Thoracic aorta (tissue), 2 donors: ENCODE measurements at regions not wholly inside any gene's neighbourhood (a gene's known extent, or its start where the extent isn't known, plus 50 kb on each side); places are given as distances from the start of the nearest gene placed in this dataset.

Experiments
- ATAC-seq: fragments of 150-250 bp; one replicate; pipeline ENCODE4 v1.8.0; 2017; ENCODE audit warnings: low read depth; ENCODE audit not compliant: insufficient number of reproducible peaks, low FRiP score
- DNase-seq: peaks from one replicate; pipeline ENCODE4 v3.0.0-alpha.2; 2020; ENCODE audit warnings: low spot score
- H3K27ac ChIP-seq, 2 donors: fragments of 200-600 bp; sonication (generic); 1 replicate in 1 of 2; 2 replicates in 1 of 2; pipeline ENCODE4 v1.5.1; 2016; ENCODE audit warnings: mild to moderate bottlenecking in 2 of 2, moderate library complexity in 2 of 2
- H3K27me3 ChIP-seq: fragments of 200-600 bp; sonication (generic); replicated peaks from 2 replicates; pipeline ENCODE4 v1.6.0; 2016; ENCODE audit warnings: mild to moderate bottlenecking; ENCODE audit not compliant: insufficient read depth
- H3K36me3 ChIP-seq: fragments of 200-600 bp; sonication (generic); one replicate; pipeline ENCODE4 v1.5.1; 2016
- H3K4me1 ChIP-seq, 2 donors: fragments of 200-600 bp; sonication (generic); 1 replicate in 1 of 2; 2 replicates in 1 of 2; pipeline versions ENCODE4 v1.5.1 to v1.6.0; 2016; ENCODE audit warnings: low read depth in 2 of 2, mild to moderate bottlenecking in 1 of 2; ENCODE audit not compliant: control insufficient read depth in 1 of 2
- H3K4me3 ChIP-seq: fragments of 200-600 bp; sonication (generic); 2 replicates; pipeline ENCODE4 v1.5.1; 2016; ENCODE audit warnings: mild to moderate bottlenecking
- H3K9me3 ChIP-seq: fragments of 200-600 bp; sonication (generic); 2 replicates; pipeline ENCODE4 v1.5.1; 2016
- TF ChIP-seq, protein P1 (sequence below): fragments of 200-600 bp; sonication (generic); IDR thresholded peaks from one replicate; pipeline ENCODE4 v1.5.1; 2019; ENCODE audit warnings: antibody characterized with exemption

DNA sequence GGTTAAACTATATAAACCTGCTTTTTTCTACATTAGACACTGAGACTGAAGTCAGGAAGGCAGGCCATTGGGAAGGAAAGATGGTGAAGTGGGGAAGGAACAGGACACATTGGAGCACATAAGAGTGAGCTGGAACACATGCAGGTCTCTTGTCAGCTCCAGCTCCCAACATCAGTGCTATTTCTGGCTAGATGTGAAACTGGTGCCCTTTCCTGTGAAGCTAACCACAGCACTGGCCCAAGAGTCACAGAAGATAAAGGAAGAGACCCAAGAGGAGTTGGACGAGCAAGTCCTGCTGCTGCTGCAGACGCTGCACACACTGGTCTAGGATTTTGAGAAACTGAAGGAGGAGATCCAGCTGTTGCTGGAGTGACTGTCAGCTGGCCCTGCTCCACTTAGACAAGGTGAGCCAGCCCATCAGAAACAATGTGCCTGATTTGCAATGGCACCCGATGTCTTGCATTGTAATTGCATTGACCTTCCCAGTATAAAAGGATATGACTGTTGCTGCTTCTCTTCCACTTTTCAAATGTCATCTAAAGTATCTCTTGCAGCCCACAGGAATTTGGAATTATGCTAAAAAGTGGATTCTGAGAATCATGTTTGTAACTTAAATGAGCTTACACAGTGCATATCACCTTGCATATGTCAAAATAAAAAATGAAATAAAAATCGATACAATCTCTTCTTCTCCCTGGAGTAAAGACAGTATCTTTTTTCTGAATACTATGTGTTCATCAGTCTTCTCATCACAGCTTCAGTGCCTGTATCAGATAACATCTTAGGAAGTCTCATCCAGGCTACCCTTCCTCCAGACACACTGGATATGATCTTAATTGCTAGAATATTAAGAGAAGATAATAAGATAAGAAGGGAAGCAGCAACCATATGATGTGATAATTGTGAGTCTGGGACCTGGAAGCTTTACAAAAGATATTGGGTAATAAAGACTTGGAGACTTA is 230.7 kb upstream of the SPRY2 start:
- no peak overlapping the region for H3K4me3 ChIP-seq
- ATAC-seq (no peak), DNase-seq (no peak)
- H3K9me3 ChIP-seq, result no peaks in the 10 kb centered on the region
- no peak overlapping the region for H3K27ac ChIP-seq
- no peaks in the 10 kb centered on the region for H3K4me1 ChIP-seq
- H3K36me3 ChIP-seq, result no peaks in the 10 kb centered on the region
- H3K27me3 ChIP-seq, result no peaks in the 10 kb centered on the region
- TF ChIP-seq, protein P1, sequence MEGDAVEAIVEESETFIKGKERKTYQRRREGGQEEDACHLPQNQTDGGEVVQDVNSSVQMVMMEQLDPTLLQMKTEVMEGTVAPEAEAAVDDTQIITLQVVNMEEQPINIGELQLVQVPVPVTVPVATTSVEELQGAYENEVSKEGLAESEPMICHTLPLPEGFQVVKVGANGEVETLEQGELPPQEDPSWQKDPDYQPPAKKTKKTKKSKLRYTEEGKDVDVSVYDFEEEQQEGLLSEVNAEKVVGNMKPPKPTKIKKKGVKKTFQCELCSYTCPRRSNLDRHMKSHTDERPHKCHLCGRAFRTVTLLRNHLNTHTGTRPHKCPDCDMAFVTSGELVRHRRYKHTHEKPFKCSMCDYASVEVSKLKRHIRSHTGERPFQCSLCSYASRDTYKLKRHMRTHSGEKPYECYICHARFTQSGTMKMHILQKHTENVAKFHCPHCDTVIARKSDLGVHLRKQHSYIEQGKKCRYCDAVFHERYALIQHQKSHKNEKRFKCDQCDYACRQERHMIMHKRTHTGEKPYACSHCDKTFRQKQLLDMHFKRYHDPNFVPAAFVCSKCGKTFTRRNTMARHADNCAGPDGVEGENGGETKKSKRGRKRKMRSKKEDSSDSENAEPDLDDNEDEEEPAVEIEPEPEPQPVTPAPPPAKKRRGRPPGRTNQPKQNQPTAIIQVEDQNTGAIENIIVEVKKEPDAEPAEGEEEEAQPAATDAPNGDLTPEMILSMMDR, result no peak

DNA sequence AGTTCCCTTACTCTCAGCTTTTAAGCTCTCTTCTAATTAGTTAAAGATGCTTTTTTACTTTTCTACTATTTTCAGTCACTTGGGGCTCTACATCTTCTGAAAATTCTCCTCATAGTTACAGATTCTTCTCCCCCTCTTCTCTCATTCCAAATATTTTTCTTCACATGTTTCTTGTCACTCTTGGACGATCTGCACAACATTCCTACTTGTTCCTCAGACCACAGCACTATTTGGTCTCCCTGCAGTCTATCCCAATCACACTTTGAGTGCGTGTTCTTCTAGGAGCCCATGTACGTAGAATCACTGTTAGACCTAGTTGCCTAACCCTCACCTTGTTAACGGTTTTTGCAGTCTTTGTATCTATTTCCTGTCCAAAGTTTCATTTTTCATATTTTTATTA is 222.5 kb upstream of the SPRY2 start:
- TF ChIP-seq, protein P1, result no peak
- no peak for ATAC-seq
- no peaks in the 10 kb centered on the region for H3K36me3 ChIP-seq

DNA sequence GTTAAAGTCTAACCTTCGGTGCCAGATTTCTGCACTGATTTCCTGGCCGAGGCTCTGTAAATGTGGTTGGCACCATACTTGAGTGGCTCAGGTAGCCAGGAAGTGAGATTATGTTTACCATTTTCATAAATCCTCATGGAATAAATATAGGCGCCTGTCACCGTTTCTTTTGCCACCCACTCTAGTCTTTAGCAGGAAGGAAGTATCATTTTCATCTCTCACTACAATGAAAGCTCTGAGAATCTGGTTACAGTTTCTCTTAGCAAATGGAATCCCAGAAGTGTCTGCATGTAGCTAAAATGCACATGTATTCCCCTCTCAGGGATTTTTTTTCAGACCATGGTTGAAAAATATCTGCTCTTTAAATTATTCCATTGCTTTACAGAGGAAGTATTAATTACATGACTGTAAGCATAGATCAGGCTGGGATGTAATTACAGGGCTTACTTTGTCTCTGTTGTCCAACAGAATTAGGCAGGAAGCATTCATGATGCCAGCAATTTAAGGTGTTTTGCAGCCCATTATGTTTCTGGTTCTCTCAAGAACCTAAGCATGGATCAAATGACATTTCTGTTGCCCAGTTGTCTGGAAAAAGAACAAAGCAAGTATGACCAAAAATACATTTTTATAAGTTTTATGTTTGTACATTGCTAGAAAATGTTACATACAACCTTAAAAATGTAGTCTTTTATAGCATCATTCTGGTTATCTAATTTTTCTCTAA is 221.7 kb upstream of the SPRY2 start:
- DNase-seq (no peak), ATAC-seq (no peak)
- no peaks in the 10 kb centered on the region for H3K9me3 ChIP-seq
- H3K4me1 ChIP-seq, result peaks cover 0 to 3% of the 10 kb centered on the region in 2 donors
- no peak overlapping the region for H3K27ac ChIP-seq
- no peaks in the 10 kb centered on the region for H3K36me3 ChIP-seq
- no peak overlapping the region for H3K4me3 ChIP-seq
- no peaks in the 10 kb centered on the region for H3K27me3 ChIP-seq
- TF ChIP-seq, protein P1, result no peak

More for the DNA sequence above, 222.5 kb upstream of the SPRY2 start:
- no peak overlapping the region for H3K27ac ChIP-seq
- H3K9me3 ChIP-seq, result no peaks in the 10 kb centered on the region
- H3K4me3 ChIP-seq, result no peak overlapping the region
- no peaks in the 10 kb centered on the region for H3K27me3 ChIP-seq
- DNase-seq, result no peak
- peaks cover 0 to 3% of the 10 kb centered on the region in 2 donors for H3K4me1 ChIP-seq

DNA sequence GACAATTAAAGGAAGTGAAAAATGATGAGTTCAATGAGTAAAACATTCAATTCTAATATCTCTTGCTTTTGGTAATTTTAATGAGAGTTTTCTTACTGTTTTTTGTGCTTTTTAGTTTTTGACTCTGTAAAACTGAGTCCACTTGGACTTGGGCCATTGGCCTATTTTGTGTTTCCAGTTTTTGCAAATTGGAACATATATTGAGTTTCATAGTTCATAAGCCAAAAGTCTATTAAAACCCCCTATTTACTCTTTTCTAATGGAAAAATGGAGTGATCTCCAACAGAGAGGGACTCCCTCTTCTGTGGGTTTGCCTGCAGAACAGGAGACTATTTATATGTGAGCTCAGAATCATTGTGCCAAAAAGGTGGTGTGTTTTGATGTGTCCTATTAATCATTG is 219.7 kb upstream of the SPRY2 start:
- H3K27me3 ChIP-seq, result no peaks in the 10 kb centered on the region
- TF ChIP-seq, protein P1, result no peak
- H3K36me3 ChIP-seq, result no peaks in the 10 kb centered on the region
- no peak for ATAC-seq
- no peak overlapping the region for H3K4me3 ChIP-seq
- H3K4me1 ChIP-seq, result peaks cover 0 to 3% of the 10 kb centered on the region in 2 donors
- no peak for DNase-seq
- no peak overlapping the region for H3K27ac ChIP-seq
- no peaks in the 10 kb centered on the region for H3K9me3 ChIP-seq

DNA sequence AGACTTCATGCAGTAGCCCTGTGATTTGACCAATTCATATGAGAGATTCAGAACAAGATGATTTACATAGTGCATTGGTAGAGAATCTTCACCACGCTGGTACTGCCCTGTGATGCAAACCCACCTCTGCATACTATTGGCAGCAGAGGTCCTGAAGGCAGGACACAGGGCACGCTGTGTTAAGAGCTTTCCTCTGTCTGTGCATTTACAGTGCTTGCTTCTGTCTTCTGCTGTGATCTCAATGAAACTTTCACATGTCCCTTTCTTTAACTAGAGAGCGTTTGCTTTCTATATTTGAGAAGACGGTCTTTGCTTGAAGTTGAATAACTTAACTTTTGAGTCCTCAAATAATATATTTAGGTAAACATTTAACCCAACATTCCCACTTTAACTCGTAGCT is 219.0 kb upstream of the SPRY2 start:
- no peak for DNase-seq
- H3K27ac ChIP-seq, result no peak overlapping the region
- no peaks in the 10 kb centered on the region for H3K9me3 ChIP-seq
- TF ChIP-seq, protein P1, result no peak
- H3K4me3 ChIP-seq, result no peak overlapping the region
- H3K27me3 ChIP-seq, result no peaks in the 10 kb centered on the region
- H3K36me3 ChIP-seq, result no peaks in the 10 kb centered on the region
- ATAC-seq, result no peak
- peaks cover 0 to 3% of the 10 kb centered on the region in 2 donors for H3K4me1 ChIP-seq
